ENCODE measurements at regions not wholly inside any gene's neighbourhood (a gene's known extent, or its start where the extent isn't known, plus 50 kb on each side); places are given as distances from the start of the nearest gene placed in this dataset.

- H3K23ac ChIP-seq (ENCODE audit: insufficient read length), result no peak overlapping the region
- H2BK15ac ChIP-seq (ENCODE audit: low read length), result no peak overlapping the region
- H3K4me2 ChIP-seq (ENCODE audit: insufficient read depth in 1 of 2, low read depth in 2 of 2, low read length in 2 of 2), result no peak overlapping the region
- H3K4ac ChIP-seq (replicated peaks; ENCODE audit: insufficient read length, low read depth, low read length), result no peak overlapping the region
- no peak overlapping the region for H2BK20ac ChIP-seq (ENCODE audit: low read length)
- no peak overlapping the region for H3K18ac ChIP-seq (ENCODE audit: extremely low read depth, low read length)
- no peak overlapping the region for H3K4me3 ChIP-seq (ENCODE audit: extremely low read depth in 1 of 4, insufficient read depth in 2 of 4, low read depth in 3 of 4, low read length in 4 of 4)
- H2BK120ac ChIP-seq (replicated peaks; ENCODE audit: low read depth, low read length), result no peak overlapping the region
- 94% methylated on average over 1 of the region's 1 CpG; no CpG with 5 or more reads in 1 of the 2 experiments for WGBS, 2 experiments (ENCODE audit: extremely low coverage in 1 of 2, insufficient coverage in 1 of 2, insufficient read length in 1 of 2, insufficient replicate concordance in 2 of 2, low coverage in 1 of 2, low lambda C conversion rate in 2 of 2, missing lambda C conversion rate in 1 of 2)
- H3K79me2 ChIP-seq (ENCODE audit: control insufficient read depth in 1 of 2, insufficient read depth in 2 of 2, low read length in 2 of 2), result no peaks in the 10 kb centered on the region
- no peak overlapping the region for H2BK5ac ChIP-seq (ENCODE audit: low read depth, low read length)
- H2BK12ac ChIP-seq (ENCODE audit: low read depth, low read length), result no peak overlapping the region
- DNase-seq (ENCODE audit: low read depth in 1 of 2, low spot score in 2 of 2), result no peak
- no peak overlapping the region for H3K56ac ChIP-seq (replicated peaks; ENCODE audit: insufficient read length, low read depth, low read length)
- FAIRE-seq, result no peak
- TF ChIP-seq POLR2A (IDR thresholded peaks at IDR 0.05; ENCODE audit: control extremely low read depth in 1 of 2, low read depth in 2 of 2, low read length in 2 of 2) (no peak), RAD21 (IDR thresholded peaks at IDR 0.05 in 1 of 2, conservative IDR thresholded peaks at IDR 0.05 in 1 of 2; ENCODE audit: low read depth in 2 of 2, low read length in 2 of 2) (peak; percentile 11 to 12; a peak in 2 of 4 replicates)
- ChIA-PET POLR2A (ENCODE audit: partially characterized antibody) (no interaction called here), CTCF (ENCODE audit: partially characterized antibody) (interaction anchor here (1.3 kb wide), 1 partner anchor 10 kb away, joined by 4 read pairs; no protein-coding TSS in a partner anchor)
- no peaks in the 10 kb centered on the region for H3K27me3 ChIP-seq (replicated peaks in 1 of 4; ENCODE audit: control insufficient read depth in 3 of 4, extremely low read depth in 1 of 4, insufficient read depth in 3 of 4, low read length in 3 of 4)
- no peaks in the 10 kb centered on the region for H4K20me1 ChIP-seq (replicated peaks in 1 of 2; ENCODE audit: control insufficient read depth in 1 of 2, insufficient read depth in 2 of 2, low read length in 2 of 2)
- H4K8ac ChIP-seq (ENCODE audit: extremely low read depth, insufficient read depth, low read length), result no peak overlapping the region
- H3K23me2 ChIP-seq (ENCODE audit: low read depth, low read length), result no peaks in the 10 kb centered on the region
- H4K5ac ChIP-seq (ENCODE audit: insufficient read length, low read depth, low read length), result no peak overlapping the region
- H3K79me1 ChIP-seq (ENCODE audit: low read depth, low read length), result no peaks in the 10 kb centered on the region
- peaks cover 0 to 3% (median 0%) of the 10 kb centered on the region in 4 experiments; a peak in 1 of 7 replicates for H3K4me1 ChIP-seq (replicated peaks in 1 of 4; ENCODE audit: control insufficient read depth in 3 of 4, insufficient read depth in 4 of 4, low read length in 3 of 4)
- no peaks in the 10 kb centered on the region for H3K36me3 ChIP-seq (ENCODE audit: control insufficient read depth in 2 of 4, insufficient read depth in 4 of 4, low read length in 3 of 4)
- H4K91ac ChIP-seq (replicated peaks; ENCODE audit: insufficient read length, low read length), result no peak overlapping the region
- no peaks in the 10 kb centered on the region for H3K9me3 ChIP-seq (ENCODE audit: insufficient read depth in 2 of 2, low read depth in 1 of 2, low read length in 1 of 2)
- 0 out of 2 replicates have a peak overlapping the region, but pooled peaks have one; percentile 40 for H2AFZ ChIP-seq (ENCODE audit: low read length)
- no peak overlapping the region for H2AK5ac ChIP-seq (ENCODE audit: low read depth, low read length)
- no peak overlapping the region for H3K14ac ChIP-seq (ENCODE audit: insufficient read length)
- no peak overlapping the region for H3K9ac ChIP-seq (replicated peaks in 1 of 4; ENCODE audit: extremely low read depth in 1 of 4, low read depth in 3 of 4, low read length in 3 of 4)
- H3K27ac ChIP-seq (ENCODE audit: low read depth, low read length), result no peak overlapping the region
Measured at GRCh38 chr18:67281746-67282145, 234.8 kb downstream of the DSEL start.

Data from H1 (cell line).